ENCODE measurements at regions not wholly inside any gene's neighbourhood (a gene's known extent, or its start where the extent isn't known, plus 50 kb on each side); places are given as distances from the start of the nearest gene placed in this dataset.

GRCh38 chr11:70732881-70733196, 334.5 kb downstream of the CTTN start:
- TF ChIP-seq CTCF (IDR thresholded peaks at IDR 0.05) (no peak), POLR2A (IDR thresholded peaks at IDR 0.05) (no peak)

Measured in thyroid gland (tissue), 4 donors.